ENCODE measurements at regions not wholly inside any gene's neighbourhood (a gene's known extent, or its start where the extent isn't known, plus 50 kb on each side); places are given as distances from the start of the nearest gene placed in this dataset.

GRCh38 chr10:84948644-84949043, 620.3 kb downstream of the CCSER2 start:
- TF ChIP-seq CTCF (IDR thresholded peaks at IDR 0.05) = no peak
- TF ChIP-seq EP300 (IDR thresholded peaks at IDR 0.05) = no peak
